Neuronal stem cell (in vitro differentiated cells): ENCODE measurements at regions not wholly inside any gene's neighbourhood (a gene's known extent, or its start where the extent isn't known, plus 50 kb on each side); places are given as distances from the start of the nearest gene placed in this dataset.

Experiments used
- DNase-seq: peaks from one replicate; pipeline ENCODE4 v3.0.0-alpha.2; 2013; ENCODE audit warnings: low spot score
- H2AFZ ChIP-seq: one replicate; pipeline ENCODE4 v1.6.1; 2013; ENCODE audit warnings: mild to moderate bottlenecking, low read length, inconsistent platforms
- H2AK5ac ChIP-seq: 2 replicates; pipeline ENCODE4 v1.6.1; 2013; ENCODE audit warnings: low read depth, mild to moderate bottlenecking, inconsistent platforms, low read length, moderate library complexity, mixed read lengths
- H2BK120ac ChIP-seq: 2 replicates; pipeline ENCODE4 v1.6.1; 2013; ENCODE audit warnings: low read depth, mild to moderate bottlenecking, inconsistent platforms, low read length, moderate library complexity, mixed read lengths
- H2BK12ac ChIP-seq: one replicate; pipeline ENCODE4 v1.6.1; 2013; ENCODE audit warnings: low read length, inconsistent platforms
- H2BK15ac ChIP-seq: 2 replicates; pipeline ENCODE4 v1.6.1; 2013; ENCODE audit warnings: mild to moderate bottlenecking, low read length, inconsistent platforms, mixed read lengths
- H2BK5ac ChIP-seq: one replicate; pipeline ENCODE4 v1.6.1; 2013; ENCODE audit warnings: inconsistent platforms, mild to moderate bottlenecking, low read length, moderate library complexity
- H3K14ac ChIP-seq: one replicate; pipeline ENCODE4 v1.6.1; 2013; ENCODE audit warnings: low read length, inconsistent platforms
- H3K18ac ChIP-seq: 2 replicates; pipeline ENCODE4 v1.6.1; 2013; ENCODE audit warnings: low read length, inconsistent platforms
- H3K23ac ChIP-seq: 2 replicates; pipeline ENCODE4 v1.6.1; 2013; ENCODE audit warnings: low read depth, mild to moderate bottlenecking, mixed read lengths, low read length, inconsistent platforms; ENCODE audit not compliant: poor library complexity
- H3K27ac ChIP-seq: replicated peaks from 3 replicates; pipeline ENCODE4 v1.5.1; 2013; ENCODE audit warnings: low read length, inconsistent platforms
- H3K27me3 ChIP-seq, 3 experiments: 2 replicates each; pipeline ENCODE4 v1.6.1; 2013; ENCODE audit warnings: low read length in 3 of 3, mild to moderate bottlenecking in 2 of 3, inconsistent platforms in 1 of 3, low read depth in 1 of 3, mixed read lengths in 1 of 3, moderate library complexity in 1 of 3; ENCODE audit not compliant: control insufficient read depth in 3 of 3, insufficient read depth in 3 of 3
- H3K36me3 ChIP-seq, 2 donors: replicated peaks in 1 of 2; 2 replicates each; pipeline ENCODE4 v1.6.1; 2013; ENCODE audit warnings: low read length in 2 of 2; ENCODE audit not compliant: control insufficient read depth in 2 of 2, insufficient read depth in 2 of 2
- H3K4ac ChIP-seq: 2 replicates; pipeline ENCODE4 v1.6.1; 2013; ENCODE audit warnings: inconsistent platforms, mild to moderate bottlenecking, low read length, moderate library complexity
- H3K4me1 ChIP-seq, 2 donors: 1 replicate in 1 of 2; 2 replicates in 1 of 2; pipeline ENCODE4 v1.6.1; 2013; ENCODE audit warnings: low read length in 2 of 2, low read depth in 1 of 2; ENCODE audit not compliant: control insufficient read depth in 2 of 2, insufficient read depth in 1 of 2
- H3K4me2 ChIP-seq: one replicate; pipeline ENCODE4 v1.6.1; 2013; ENCODE audit warnings: mild to moderate bottlenecking, low read length, inconsistent platforms; ENCODE audit not compliant: insufficient read depth, poor library complexity, severe bottlenecking
- H3K4me3 ChIP-seq, 2 donors: 2 replicates each; pipeline ENCODE4 v1.5.1; 2013; ENCODE audit warnings: low read length in 2 of 2, mild to moderate bottlenecking in 2 of 2, inconsistent platforms in 1 of 2, moderate library complexity in 1 of 2
- H3K79me1 ChIP-seq: one replicate; pipeline ENCODE4 v1.6.1; 2013; ENCODE audit warnings: low read depth, mild to moderate bottlenecking, inconsistent platforms, low read length, moderate library complexity
- H3K9ac ChIP-seq: one replicate; pipeline ENCODE4 v1.6.1; 2013; ENCODE audit warnings: mild to moderate bottlenecking, low read depth, low read length, inconsistent platforms; ENCODE audit not compliant: poor library complexity
- H3K9me3 ChIP-seq, 2 donors: replicated peaks in 1 of 2; 2 replicates each; pipeline versions ENCODE3 to v1.6.1; 2013; ENCODE audit warnings: low read length in 2 of 2, mild to moderate bottlenecking in 2 of 2, inconsistent platforms in 1 of 2, low read depth in 1 of 2, mixed read lengths in 1 of 2, moderate library complexity in 1 of 2; ENCODE audit not compliant: control insufficient read depth in 2 of 2, insufficient read depth in 1 of 2
- H4K8ac ChIP-seq: one replicate; pipeline ENCODE4 v1.6.1; 2013; ENCODE audit warnings: low read depth, mild to moderate bottlenecking, inconsistent platforms, low read length, moderate library complexity
- H4K91ac ChIP-seq: one replicate; pipeline ENCODE4 v1.6.1; 2013; ENCODE audit warnings: low read length, low read depth, mild to moderate bottlenecking, inconsistent platforms; ENCODE audit not compliant: poor library complexity
- WGBS, 2 donors: extraction: QIAGEN DNeasy Blood & Tissue Kit; methylation state at CpG; one replicate each; pipeline ENCODE4 v1.1.7; 2013; ENCODE audit warnings: missing lambda C conversion rate in 2 of 2, mixed read lengths in 1 of 2; ENCODE audit not compliant: insufficient read length in 2 of 2, insufficient replicate concordance in 1 of 2; ENCODE audit errors: extremely low coverage in 2 of 2; 5-methylcytosine and 5-hydroxymethylcytosine counted together

- Histone ChIP-seq H3K36me3 (no peaks in the 10 kb centered on the region), H3K4me2 (no peak overlapping the region), H4K8ac (no peak overlapping the region), H3K9ac (no peak overlapping the region), H3K4me3 (no peak overlapping the region), H2BK12ac (no peak overlapping the region), H3K27me3 (no peaks in the 10 kb centered on the region), H4K91ac (no peak overlapping the region), H3K14ac (no peak overlapping the region), H3K79me1 (no peaks in the 10 kb centered on the region), H3K4ac (no peak overlapping the region), H2AK5ac (no peak overlapping the region), H3K4me1 (peaks cover 2 to 3% of the 10 kb centered on the region in 2 donors), H3K18ac (no peak overlapping the region), H2BK120ac (no peak overlapping the region), H2BK15ac (no peak overlapping the region), H3K23ac (no peak overlapping the region), H3K27ac (no peak overlapping the region), H2BK5ac (no peak overlapping the region), H2AFZ (no peak overlapping the region), H3K9me3 (peaks cover 0 to 3% of the 10 kb centered on the region in 2 donors)
- WGBS, 2 donors: no CpG with 5 or more reads among the region's 7 CpGs
- no peak for DNase-seq
Observed at GRCh38 chr9:13993632-13994185, 320.2 kb downstream of the NFIB start.

- no peaks in the 10 kb centered on the region for H3K27me3 ChIP-seq
- no peak overlapping the region for H2BK12ac ChIP-seq
- H3K23ac ChIP-seq: no peak overlapping the region
- H3K4me3 ChIP-seq: no peak overlapping the region
- H3K27ac ChIP-seq: no peak overlapping the region
- H4K8ac ChIP-seq: no peak overlapping the region
- no peaks in the 10 kb centered on the region for H3K36me3 ChIP-seq
- no peak overlapping the region for H3K18ac ChIP-seq
- no peak overlapping the region for H3K4me2 ChIP-seq
- no peak overlapping the region for H2BK15ac ChIP-seq
- H3K4ac ChIP-seq: no peak overlapping the region
- peaks cover 0 to 3% of the 10 kb centered on the region in 2 donors for H3K9me3 ChIP-seq
- no peak for DNase-seq
- H3K4me1 ChIP-seq: peaks cover 2 to 3% of the 10 kb centered on the region in 2 donors
- no peak overlapping the region for H4K91ac ChIP-seq
- no peak overlapping the region for H3K9ac ChIP-seq
- H2AFZ ChIP-seq: no peak overlapping the region
- WGBS, 2 donors: no CpG with 5 or more reads among the region's 8 CpGs
- H2AK5ac ChIP-seq: no peak overlapping the region
- H2BK5ac ChIP-seq: no peak overlapping the region
- no peak overlapping the region for H2BK120ac ChIP-seq
- H3K79me1 ChIP-seq: no peaks in the 10 kb centered on the region
- no peak overlapping the region for H3K14ac ChIP-seq
Observed at GRCh38 chr9:13992138-13993088, 321.5 kb downstream of the NFIB start.

GRCh38 chr9:13991395-13991794 lies 322.5 kb downstream of the NFIB start:
- no peak overlapping the region for H2AFZ ChIP-seq
- no peak for DNase-seq
- no peak overlapping the region for H2BK15ac ChIP-seq
- H3K4me2 ChIP-seq: no peak overlapping the region
- WGBS, 2 donors: no CpG with 5 or more reads among the region's 1 CpG
- no peaks in the 10 kb centered on the region for H3K36me3 ChIP-seq
- peaks cover under 1 to 6% of the 10 kb centered on the region in 2 donors for H3K9me3 ChIP-seq
- H3K14ac ChIP-seq: no peak overlapping the region
- H3K79me1 ChIP-seq: no peaks in the 10 kb centered on the region
- no peak overlapping the region for H3K4me3 ChIP-seq
- no peak overlapping the region for H4K91ac ChIP-seq
- no peak overlapping the region for H3K27ac ChIP-seq
- H3K27me3 ChIP-seq: no peaks in the 10 kb centered on the region
- H2AK5ac ChIP-seq: no peak overlapping the region
- no peak overlapping the region for H3K4ac ChIP-seq
- no peak overlapping the region for H2BK12ac ChIP-seq
- no peak overlapping the region for H2BK120ac ChIP-seq
- H3K23ac ChIP-seq: no peak overlapping the region
- peaks cover 2 to 3% of the 10 kb centered on the region in 2 donors for H3K4me1 ChIP-seq
- no peak overlapping the region for H2BK5ac ChIP-seq
- H3K18ac ChIP-seq: no peak overlapping the region
- no peak overlapping the region for H3K9ac ChIP-seq
- H4K8ac ChIP-seq: no peak overlapping the region

GRCh38 chr9:13990994-13991393 lies 322.9 kb downstream of the NFIB start:
- H3K18ac ChIP-seq: no peak overlapping the region
- H3K36me3 ChIP-seq: no peaks in the 10 kb centered on the region
- H2BK120ac ChIP-seq: no peak overlapping the region
- H2BK12ac ChIP-seq: no peak overlapping the region
- H3K4ac ChIP-seq: no peak overlapping the region
- no CpG with 5 or more reads among the region's 4 CpGs for WGBS, 2 donors
- no peak overlapping the region for H4K91ac ChIP-seq
- no peak overlapping the region for H3K4me3 ChIP-seq
- no peak overlapping the region for H3K4me2 ChIP-seq
- H2AK5ac ChIP-seq: no peak overlapping the region
- H3K9me3 ChIP-seq: peaks cover 2 to 6% of the 10 kb centered on the region in 2 donors
- H3K9ac ChIP-seq: no peak overlapping the region
- H3K4me1 ChIP-seq: peaks cover 2 to 3% of the 10 kb centered on the region in 2 donors
- no peak overlapping the region for H2AFZ ChIP-seq
- H2BK15ac ChIP-seq: no peak overlapping the region
- H3K27me3 ChIP-seq: no peaks in the 10 kb centered on the region
- no peak overlapping the region for H4K8ac ChIP-seq
- no peaks in the 10 kb centered on the region for H3K79me1 ChIP-seq
- no peak overlapping the region for H3K14ac ChIP-seq
- no peak overlapping the region for H2BK5ac ChIP-seq
- H3K27ac ChIP-seq: no peak overlapping the region
- no peak for DNase-seq
- no peak overlapping the region for H3K23ac ChIP-seq
